NCI-H82 treated with DMSO at 0.1 percent for 48 hours (cell line): ENCODE measurements at regions not wholly inside any gene's neighbourhood (a gene's known extent, or its start where the extent isn't known, plus 50 kb on each side); places are given as distances from the start of the nearest gene placed in this dataset.

ENCODE experiments used
- DNase-seq: peaks from one replicate; lab custom pipeline; 2025; ENCODE audit not compliant: unreplicated experiment; lab: John Stamatoyannopoulos, UW

GRCh38 chr5:56520986-56521730 is 288.0 kb upstream of the ANKRD55 start:
- no peak for DNase-seq

GRCh38 chr5:56518820-56519219 is 285.7 kb upstream of the ANKRD55 start:
- no peak for DNase-seq

GRCh38 chr5:56517011-56517416 is 283.9 kb upstream of the ANKRD55 start:
- peak; percentile 88 for DNase-seq

DNA sequence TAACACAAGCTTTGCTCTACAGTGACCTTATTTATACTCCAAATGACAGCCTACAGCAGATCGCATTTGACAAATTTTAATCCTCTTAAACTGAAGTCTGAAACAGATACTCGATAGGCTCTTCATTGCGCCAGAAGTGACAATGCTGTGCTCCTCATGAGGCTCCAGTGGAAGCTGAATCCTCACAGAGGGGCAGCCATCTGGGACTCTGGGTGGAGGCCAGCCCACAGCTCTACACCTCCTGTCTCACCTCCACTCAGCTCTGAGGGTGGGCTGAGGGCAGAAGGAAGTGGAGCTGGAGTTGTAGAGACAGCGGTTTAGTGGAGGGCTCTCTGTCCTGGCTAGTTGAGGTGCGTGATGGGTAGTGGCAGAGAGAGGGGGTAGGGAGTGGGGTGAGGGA is 283.3 kb upstream of the ANKRD55 start:
- peak; percentile 94 for DNase-seq

DNA sequence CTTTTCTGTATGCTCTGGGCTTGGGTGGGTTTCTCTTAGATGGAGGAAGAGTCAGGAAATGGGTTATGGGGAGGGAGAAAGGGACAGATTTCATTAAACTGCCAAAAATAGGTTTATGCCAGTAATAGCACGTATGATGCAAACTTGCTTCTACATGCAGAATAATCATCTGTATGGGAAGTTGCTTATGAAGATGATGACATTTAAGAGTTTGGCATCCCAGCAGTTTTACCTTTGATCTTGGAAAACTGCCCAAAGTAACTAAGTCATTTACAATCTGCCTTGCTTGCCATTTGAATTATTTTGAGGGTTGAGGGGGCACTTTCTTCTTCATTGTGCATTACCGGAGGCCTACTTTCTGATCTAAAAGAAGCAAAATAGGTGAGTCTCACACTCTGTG is 282.9 kb upstream of the ANKRD55 start:
- peak; percentile 27 for DNase-seq

GRCh38 chr5:56515011-56515410 is 281.9 kb upstream of the ANKRD55 start:
- peak; percentile 39 for DNase-seq

DNA sequence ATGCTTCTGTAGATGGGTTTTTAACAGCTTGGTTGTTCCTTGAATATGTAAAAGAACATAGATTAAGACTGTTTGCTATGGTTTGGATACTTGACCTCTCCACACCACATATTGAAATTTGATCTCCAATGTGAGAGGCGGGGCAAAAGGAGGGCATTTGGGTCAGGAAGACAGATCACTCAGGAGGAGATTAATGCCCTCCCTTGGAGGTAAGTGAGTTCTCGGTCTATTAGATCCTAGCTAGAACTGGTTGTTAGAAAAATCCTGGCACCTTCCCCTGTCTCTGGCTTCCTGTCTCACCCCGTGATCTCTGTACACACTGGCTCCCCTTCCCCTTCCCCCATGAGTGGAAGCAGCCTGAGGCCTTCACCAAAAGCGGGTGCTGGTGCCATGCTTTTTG is 281.1 kb upstream of the ANKRD55 start:
- DNase-seq = peak; percentile 0

DNA sequence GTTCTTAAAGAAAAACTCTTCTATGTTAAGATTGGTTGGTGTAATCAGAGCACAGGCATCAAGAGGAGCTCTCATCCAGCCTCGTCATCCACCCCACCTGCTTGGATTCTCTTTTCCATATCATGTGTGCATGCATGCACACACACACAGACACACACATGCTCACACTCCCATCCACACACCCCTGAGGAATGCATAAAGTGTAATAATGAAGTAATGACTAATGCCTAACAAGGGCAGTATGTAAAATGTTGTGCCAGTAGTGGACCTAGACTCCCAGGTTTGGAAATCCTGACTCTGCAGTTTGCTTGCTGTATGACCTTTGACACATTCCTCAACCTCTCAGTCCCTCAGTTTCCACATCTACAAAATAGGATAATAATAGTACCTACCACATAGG is 280.0 kb upstream of the ANKRD55 start:
- DNase-seq = no peak

DNA sequence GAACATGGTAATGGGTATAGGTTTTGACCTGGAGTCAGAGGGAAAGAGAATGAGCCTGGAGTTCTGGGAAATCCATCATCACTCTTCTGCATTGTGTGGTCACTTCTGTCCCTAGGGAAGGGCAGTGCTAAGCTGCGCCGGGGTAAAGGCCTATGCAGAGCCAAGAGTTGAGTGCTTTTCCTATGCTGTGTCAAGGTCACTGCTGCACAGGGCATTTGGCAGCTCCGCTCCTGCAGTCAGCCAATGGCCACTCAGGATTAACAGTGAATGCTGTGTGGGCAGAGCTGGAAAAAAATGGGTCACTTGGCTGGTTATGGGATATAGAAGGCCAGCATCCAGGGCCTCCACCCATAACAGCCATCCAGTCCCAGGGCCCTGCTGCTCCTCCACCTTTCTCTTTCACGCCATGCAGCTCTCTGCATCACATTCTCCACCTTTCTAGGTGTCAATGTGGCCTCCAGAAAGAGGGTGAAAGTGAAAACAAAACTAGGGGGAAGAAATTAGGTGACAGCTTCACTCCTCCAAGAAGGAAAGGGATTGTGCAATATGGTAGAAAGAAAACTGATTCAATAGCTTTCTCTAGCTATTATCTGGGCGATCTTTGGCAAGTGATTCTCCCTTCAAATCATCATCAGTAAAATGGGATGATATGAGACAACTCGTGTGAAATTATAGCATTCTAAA is 279.3 kb upstream of the ANKRD55 start:
- DNase-seq = no peak

- DNase-seq = no peak
Observed at GRCh38 chr5:56511326-56511841, 278.3 kb upstream of the ANKRD55 start.

DNA sequence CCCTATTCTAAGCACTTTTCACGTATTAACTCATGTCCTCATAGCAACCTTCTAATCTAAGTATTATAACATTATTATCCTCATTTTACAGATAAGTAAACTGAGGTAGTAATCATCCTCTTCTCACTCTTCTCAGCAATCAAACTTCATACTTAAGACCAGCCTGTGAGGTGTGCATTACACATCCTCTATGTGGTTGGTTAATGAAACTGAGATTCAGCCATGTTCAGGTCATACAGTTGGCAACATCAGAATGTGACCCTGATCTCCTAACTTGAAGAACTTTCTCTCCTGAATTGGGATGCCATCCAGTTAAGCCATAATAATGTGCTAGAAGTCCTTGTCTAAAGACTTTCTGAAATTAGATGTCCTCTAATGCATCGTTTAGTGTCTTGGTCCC is 275.1 kb upstream of the ANKRD55 start:
- DNase-seq = no peak

- no peak for DNase-seq
Observed at GRCh38 chr5:56507351-56507930, 274.3 kb upstream of the ANKRD55 start.

GRCh38 chr5:56506211-56506965 is 273.3 kb upstream of the ANKRD55 start:
- DNase-seq = no peak

GRCh38 chr5:56503929-56504328 is 270.8 kb upstream of the ANKRD55 start:
- DNase-seq = no peak

DNA sequence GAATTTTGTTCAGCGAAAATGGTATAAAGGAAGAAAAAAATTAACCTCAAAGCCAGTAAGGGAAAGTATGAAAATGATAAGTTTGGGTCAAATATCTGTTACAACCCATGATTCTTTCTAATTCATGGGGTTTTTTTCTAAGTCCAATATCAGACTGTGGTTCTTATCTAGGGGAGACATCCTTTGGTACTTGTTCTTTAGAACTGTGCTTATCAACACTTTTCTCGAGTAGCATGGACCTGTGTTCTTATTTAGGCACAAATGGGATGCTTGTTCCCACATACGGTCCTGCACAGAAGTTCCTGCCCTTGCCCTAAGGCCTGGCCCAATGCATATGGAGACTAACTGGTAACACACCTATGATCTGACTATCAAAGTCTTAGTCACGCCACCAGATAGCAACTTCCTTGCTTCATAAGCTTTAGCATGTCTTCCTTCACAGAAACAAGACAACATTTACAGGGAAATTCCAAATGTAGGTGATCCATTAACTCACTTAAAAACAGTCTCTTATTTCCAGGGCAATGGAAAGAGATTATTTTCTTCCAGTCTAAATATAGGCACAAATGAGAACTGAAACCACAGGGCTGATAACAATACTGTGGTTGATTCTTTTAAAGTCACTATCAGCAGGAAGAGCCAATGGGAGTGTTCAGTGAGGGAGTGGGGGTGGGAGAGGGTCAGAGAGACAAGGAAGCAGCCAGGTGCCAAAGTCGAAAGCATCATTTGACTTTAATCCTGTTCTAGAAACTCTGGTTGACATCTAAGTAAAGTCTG is 268.8 kb upstream of the ANKRD55 start:
- DNase-seq = no peak

GRCh38 chr5:56499901-56500300 is 266.8 kb upstream of the ANKRD55 start:
- DNase-seq = no peak

DNA sequence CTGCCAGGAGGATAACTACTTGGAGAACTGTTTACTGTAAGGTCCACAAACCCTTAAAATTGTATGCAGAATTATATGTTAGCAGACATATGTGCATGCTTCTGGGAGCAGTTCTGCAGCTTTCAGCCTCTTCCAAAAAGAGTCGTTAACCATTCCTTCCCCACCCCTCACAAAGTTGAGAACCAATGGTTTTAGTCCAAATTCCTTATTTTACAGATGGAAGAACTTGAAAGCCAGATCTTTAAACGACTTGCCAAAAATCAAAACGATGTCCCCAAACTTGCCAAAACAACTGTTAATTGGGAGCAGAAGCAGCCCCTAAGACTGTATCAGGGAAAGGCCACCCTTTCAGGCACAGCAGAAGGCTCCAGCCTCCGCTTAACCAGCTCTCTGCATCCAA is 266.4 kb upstream of the ANKRD55 start:
- DNase-seq = no peak

DNA sequence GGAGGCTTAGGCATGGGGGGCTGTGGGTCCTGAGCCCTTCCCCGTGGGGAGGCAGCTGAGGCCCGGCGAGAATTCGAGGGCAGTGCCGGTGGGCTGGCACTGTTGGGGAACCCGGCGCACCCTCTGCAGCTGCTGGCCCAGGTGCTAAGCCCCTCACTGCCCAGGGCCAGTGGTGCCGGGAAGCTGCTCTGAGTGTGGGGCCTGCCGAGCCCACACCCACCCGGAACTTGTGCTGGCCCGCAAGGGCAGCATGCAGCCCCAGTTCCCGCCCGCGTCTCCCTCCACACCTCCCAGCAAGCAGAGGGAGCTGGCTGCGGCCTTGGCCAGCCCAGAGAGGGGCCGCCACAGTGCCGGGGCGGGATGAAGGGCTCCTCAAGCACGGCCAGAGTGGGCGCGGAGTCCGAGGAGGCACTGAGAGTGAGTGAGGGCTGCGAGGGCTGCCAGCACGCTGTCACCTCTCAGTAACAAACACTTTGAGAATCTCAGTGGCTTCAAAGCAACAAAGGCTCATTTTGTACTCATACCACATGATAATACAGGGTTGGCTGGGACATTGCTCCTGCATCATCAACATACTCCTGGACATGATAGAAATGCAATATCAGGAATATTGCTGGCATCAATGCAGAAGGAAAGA is 265.7 kb upstream of the ANKRD55 start:
- no peak for DNase-seq

DNA sequence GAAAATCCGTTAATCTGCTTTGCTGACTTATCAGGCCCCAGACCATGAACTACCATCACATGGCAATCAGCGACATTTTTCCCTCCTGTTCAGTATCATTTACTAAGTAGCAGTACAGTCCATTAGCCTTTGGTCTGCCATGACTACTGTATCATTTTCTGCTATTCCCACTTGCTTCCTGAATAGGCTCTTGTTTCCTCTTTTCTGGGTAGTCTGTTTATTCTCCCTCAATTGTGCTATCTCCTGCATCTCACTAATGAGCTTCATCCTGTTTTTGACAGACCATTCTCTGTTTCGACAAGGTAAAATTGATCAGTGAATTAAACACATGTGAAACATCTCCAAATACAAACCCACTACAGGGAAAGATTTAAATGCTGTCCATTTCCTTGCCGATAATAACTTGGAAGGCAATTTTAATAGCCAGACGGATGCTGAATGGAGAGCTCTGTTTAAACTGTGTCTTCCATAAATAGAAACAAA is 263.5 kb upstream of the ANKRD55 start:
- peak; percentile 43 for DNase-seq

DNA sequence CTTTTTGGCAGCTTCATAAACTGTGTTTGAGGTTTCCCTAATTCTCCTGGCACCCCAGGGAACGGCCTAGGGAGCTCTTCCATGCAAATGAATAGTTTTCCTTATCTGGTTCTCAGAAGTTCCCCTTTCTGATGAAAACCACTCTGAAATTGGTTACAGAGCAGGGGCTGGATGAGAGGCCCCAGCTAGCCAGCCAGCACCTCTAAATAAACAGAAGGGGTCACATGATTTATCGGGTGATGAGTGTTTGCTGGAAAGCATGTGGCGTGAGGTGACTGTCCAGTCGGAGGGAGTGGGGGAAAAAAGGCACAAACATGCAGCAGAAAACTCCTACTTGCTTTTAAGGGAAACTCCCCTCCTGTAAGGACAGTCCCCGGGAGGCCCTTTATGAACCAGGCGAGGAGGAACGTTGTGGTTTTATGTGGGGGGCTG is 261.2 kb upstream of the ANKRD55 start:
- DNase-seq = no peak
